H9 (cell line): ENCODE measurements at regions not wholly inside any gene's neighbourhood (a gene's known extent, or its start where the extent isn't known, plus 50 kb on each side); places are given as distances from the start of the nearest gene placed in this dataset.
A peak's percentile ranks its signal among the peaks of the same experiment; 100 is the strongest.

Experiments
- DNase-seq: peaks from one replicate; pipeline ENCODE4 v3.0.0-alpha.2; 2017
- H2AFZ ChIP-seq: one replicate; pipeline ENCODE4 v1.6.1; 2013; ENCODE audit warnings: mild to moderate bottlenecking, low read length, control low read depth, moderate library complexity
- H2AK5ac ChIP-seq: 2 replicates; pipeline ENCODE4 v1.6.1; 2013; ENCODE audit warnings: low read length, control low read depth, mixed read lengths; ENCODE audit not compliant: insufficient read length
- H2BK120ac ChIP-seq: one replicate; pipeline ENCODE4 v1.6.1; 2013; ENCODE audit warnings: low read depth, mild to moderate bottlenecking, low read length, control low read depth, inconsistent platforms; ENCODE audit not compliant: poor library complexity, severe bottlenecking
- H2BK12ac ChIP-seq: 2 replicates; pipeline ENCODE4 v1.6.1; 2013; ENCODE audit warnings: low read length, control low read depth, mixed read lengths, low read depth; ENCODE audit not compliant: insufficient read length
- H2BK15ac ChIP-seq: 2 replicates; pipeline ENCODE4 v1.6.1; 2013; ENCODE audit warnings: low read depth, low read length, control low read depth
- H2BK20ac ChIP-seq: one replicate; pipeline ENCODE4 v1.6.1; 2013; ENCODE audit warnings: low read depth, mild to moderate bottlenecking, low read length, control low read depth, inconsistent platforms; ENCODE audit not compliant: poor library complexity, severe bottlenecking
- H2BK5ac ChIP-seq: 2 replicates; pipeline ENCODE4 v1.6.1; 2013; ENCODE audit warnings: low read length, control low read depth, mixed read lengths; ENCODE audit not compliant: insufficient read length
- H3K14ac ChIP-seq: 2 replicates; pipeline ENCODE4 v1.6.1; 2013; ENCODE audit warnings: low read length, control low read depth; ENCODE audit not compliant: insufficient read depth
- H3K18ac ChIP-seq: 2 replicates; pipeline ENCODE4 v1.6.1; 2013; ENCODE audit warnings: low read depth, mild to moderate bottlenecking, mixed read lengths, low read length, control low read depth; ENCODE audit not compliant: insufficient read length
- H3K23ac ChIP-seq: 2 replicates; pipeline ENCODE4 v1.6.1; 2013; ENCODE audit warnings: low read length, control low read depth, mixed read lengths, low read depth; ENCODE audit not compliant: insufficient read length
- H3K23me2 ChIP-seq: 2 replicates; pipeline ENCODE4 v1.6.1; 2013; ENCODE audit warnings: low read depth, mild to moderate bottlenecking, mixed read lengths, low read length, control low read depth; ENCODE audit not compliant: insufficient read length, poor library complexity, severe bottlenecking
- H3K27ac ChIP-seq: 2 replicates; pipeline ENCODE4 v1.5.1; 2013; ENCODE audit warnings: low read length, control low read depth, mixed read lengths, low read depth; ENCODE audit not compliant: insufficient read length
- H3K27me3 ChIP-seq: 2 replicates; pipeline ENCODE4 v1.6.1; 2013; ENCODE audit warnings: low read length, control low read depth, inconsistent platforms; ENCODE audit not compliant: insufficient read depth
- H3K4ac ChIP-seq: 2 replicates; pipeline ENCODE4 v1.6.1; 2013; ENCODE audit warnings: low read depth, mild to moderate bottlenecking, control low read depth, inconsistent platforms, low read length, moderate library complexity
- H3K4me1 ChIP-seq: 2 replicates; pipeline ENCODE4 v1.6.1; 2013; ENCODE audit warnings: low read length, control low read depth, inconsistent platforms; ENCODE audit not compliant: insufficient read depth
- H3K4me2 ChIP-seq: 2 replicates; pipeline ENCODE4 v1.6.1; 2013; ENCODE audit warnings: low read length, control low read depth, mixed read lengths; ENCODE audit not compliant: insufficient read length, insufficient read depth
- H3K56ac ChIP-seq: 2 replicates; pipeline ENCODE4 v1.6.1; 2013; ENCODE audit warnings: low read depth, mild to moderate bottlenecking, mixed read lengths, low read length, control low read depth; ENCODE audit not compliant: insufficient read length
- H3K79me1 ChIP-seq: 2 replicates; pipeline ENCODE4 v1.6.1; 2013; ENCODE audit warnings: low read depth, mild to moderate bottlenecking, moderate library complexity, low read length, control low read depth, inconsistent platforms; ENCODE audit not compliant: insufficient read depth, poor library complexity, severe bottlenecking
- H3K79me2 ChIP-seq: 2 replicates; pipeline ENCODE4 v1.6.1; 2013; ENCODE audit warnings: low read length, control low read depth, inconsistent platforms; ENCODE audit not compliant: insufficient read depth
- H3K9ac ChIP-seq: 2 replicates; pipeline ENCODE4 v1.6.1; 2013; ENCODE audit warnings: low read length, control low read depth, mixed read lengths; ENCODE audit not compliant: insufficient read length; ENCODE audit errors: extremely low read depth
- H3K9me3 ChIP-seq: one replicate; pipeline ENCODE4 v1.6.1; 2013; ENCODE audit warnings: low read depth, low read length, inconsistent platforms; ENCODE audit not compliant: control insufficient read depth
- H3T11ph ChIP-seq: one replicate; pipeline ENCODE4 v1.6.1; 2013; ENCODE audit warnings: mild to moderate bottlenecking, low read length, control low read depth, inconsistent platforms
- H4K20me1 ChIP-seq: one replicate; pipeline ENCODE4 v1.6.1; 2013; ENCODE audit not compliant: control insufficient read depth, insufficient read length, insufficient read depth
- H4K5ac ChIP-seq: 2 replicates; pipeline ENCODE4 v1.6.1; 2013; ENCODE audit warnings: low read depth, mild to moderate bottlenecking, mixed read lengths, low read length, control low read depth; ENCODE audit not compliant: insufficient read length
- H4K8ac ChIP-seq: replicated peaks from 2 replicates; pipeline ENCODE4 v1.6.1; 2013; ENCODE audit warnings: low read length, control low read depth, mixed read lengths, low read depth; ENCODE audit not compliant: insufficient read length
- H4K91ac ChIP-seq: 2 replicates; pipeline ENCODE4 v1.6.1; 2013; ENCODE audit warnings: low read depth, mild to moderate bottlenecking, moderate library complexity, mixed read lengths, low read length, control low read depth; ENCODE audit not compliant: insufficient read length
- H3K27ac Mint-ChIP-seq, 3 experiments: 2 replicates in 2 of 3; 3 replicates in 1 of 3; pipeline ENCODE4 v1.8.0; 2020 to 2021; ENCODE audit warnings: mixed read lengths in 3 of 3, mild to moderate bottlenecking in 1 of 3, moderate library complexity in 1 of 3
- H3K27me3 Mint-ChIP-seq: 2 replicates; pipeline ENCODE4 v1.8.0; 2021; ENCODE audit warnings: low read depth, mild to moderate bottlenecking, moderate library complexity, mixed read lengths
- H3K36me3 Mint-ChIP-seq, 3 experiments: 2 replicates in 2 of 3; 3 replicates in 1 of 3; pipeline ENCODE4 v1.8.0; 2020 to 2021; ENCODE audit warnings: low read depth in 3 of 3, mixed read lengths in 3 of 3; ENCODE audit not compliant: insufficient read depth in 1 of 3
- H3K4me1 Mint-ChIP-seq, 2 experiments: 2 replicates each; pipeline ENCODE4 v1.8.0; 2020; ENCODE audit warnings: mixed read lengths in 2 of 2
- H3K4me3 Mint-ChIP-seq, 2 experiments: 2 replicates in 1 of 2; 3 replicates in 1 of 2; pipeline ENCODE4 v1.8.0; 2020 to 2021; ENCODE audit warnings: mild to moderate bottlenecking in 2 of 2, mixed read lengths in 2 of 2, moderate library complexity in 1 of 2
- H3K9me3 Mint-ChIP-seq, 2 experiments: 2 replicates in 1 of 2; 3 replicates in 1 of 2; pipeline ENCODE4 v1.8.0; 2020; ENCODE audit warnings: mild to moderate bottlenecking in 2 of 2, mixed read lengths in 2 of 2, moderate library complexity in 1 of 2
- WGBS: extraction: QIAGEN DNeasy Blood & Tissue Kit; methylation state at CpG from one replicate; pipeline ENCODE4 v1.1.7; 2013; ENCODE audit warnings: missing lambda C conversion rate, low lambda C conversion rate, mixed read lengths; ENCODE audit not compliant: insufficient read length; ENCODE audit errors: extremely low coverage; 5-methylcytosine and 5-hydroxymethylcytosine counted together
- TF ChIP-seq, protein P1 (sequence below): fragments of 200-600 bp; sonication (generic); conservative IDR thresholded peaks from 3 replicates; pipeline ENCODE4 v1.8.0; 2021; ENCODE audit warnings: antibody characterized with exemption, mild to moderate bottlenecking

DNA sequence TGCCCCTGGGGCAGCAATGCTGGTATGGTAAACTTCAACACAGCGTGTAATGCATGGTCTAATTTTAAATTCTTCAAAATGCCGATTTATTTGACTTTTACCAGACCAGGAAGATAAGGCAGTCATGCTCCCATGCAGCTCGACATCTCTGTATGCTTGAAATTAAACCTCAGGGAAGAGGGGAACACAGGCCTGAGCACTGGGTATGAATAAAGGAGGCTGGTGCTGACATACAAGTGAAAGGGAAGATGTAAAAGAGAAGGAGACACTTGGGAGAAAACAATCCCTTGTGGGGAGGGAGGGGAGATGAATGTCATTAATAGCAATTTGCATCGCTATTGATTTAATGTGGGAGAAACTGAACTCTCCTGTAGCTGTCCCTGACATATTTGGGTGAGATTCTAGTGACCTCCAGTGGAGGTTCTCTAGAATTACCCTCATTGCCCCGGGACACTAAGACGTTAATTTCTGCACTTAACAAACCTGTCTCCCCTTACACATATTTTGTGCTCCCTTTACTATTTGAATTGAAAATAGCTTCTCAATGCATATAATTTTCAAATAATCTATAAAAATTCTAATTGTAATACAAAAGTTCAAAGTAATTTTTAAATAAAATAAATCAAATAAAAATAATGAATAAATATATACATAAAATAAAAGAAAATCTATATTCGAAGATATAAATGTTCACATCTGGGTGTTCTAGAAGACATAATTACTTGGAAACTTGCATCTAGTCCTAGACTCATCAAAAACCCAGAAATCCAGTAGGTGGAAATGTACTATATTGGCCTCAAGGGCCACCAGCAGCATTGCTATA lies 283.1 kb downstream of the LMX1A start:
- no peak overlapping the region for H3K14ac ChIP-seq
- no peak overlapping the region for H3K4me3 Mint-ChIP-seq
- WGBS: no CpG with 5 or more reads among the region's 7 CpGs
- H3K79me2 ChIP-seq: no peaks in the 10 kb centered on the region
- no peak overlapping the region for H3K23ac ChIP-seq
- TF ChIP-seq, protein P1, sequence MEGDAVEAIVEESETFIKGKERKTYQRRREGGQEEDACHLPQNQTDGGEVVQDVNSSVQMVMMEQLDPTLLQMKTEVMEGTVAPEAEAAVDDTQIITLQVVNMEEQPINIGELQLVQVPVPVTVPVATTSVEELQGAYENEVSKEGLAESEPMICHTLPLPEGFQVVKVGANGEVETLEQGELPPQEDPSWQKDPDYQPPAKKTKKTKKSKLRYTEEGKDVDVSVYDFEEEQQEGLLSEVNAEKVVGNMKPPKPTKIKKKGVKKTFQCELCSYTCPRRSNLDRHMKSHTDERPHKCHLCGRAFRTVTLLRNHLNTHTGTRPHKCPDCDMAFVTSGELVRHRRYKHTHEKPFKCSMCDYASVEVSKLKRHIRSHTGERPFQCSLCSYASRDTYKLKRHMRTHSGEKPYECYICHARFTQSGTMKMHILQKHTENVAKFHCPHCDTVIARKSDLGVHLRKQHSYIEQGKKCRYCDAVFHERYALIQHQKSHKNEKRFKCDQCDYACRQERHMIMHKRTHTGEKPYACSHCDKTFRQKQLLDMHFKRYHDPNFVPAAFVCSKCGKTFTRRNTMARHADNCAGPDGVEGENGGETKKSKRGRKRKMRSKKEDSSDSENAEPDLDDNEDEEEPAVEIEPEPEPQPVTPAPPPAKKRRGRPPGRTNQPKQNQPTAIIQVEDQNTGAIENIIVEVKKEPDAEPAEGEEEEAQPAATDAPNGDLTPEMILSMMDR: peak; percentile 87
- H2AK5ac ChIP-seq: no peak overlapping the region
- DNase-seq: peak; percentile 52
- no peak overlapping the region for H3K9ac ChIP-seq
- no peaks in the 10 kb centered on the region for H3K27me3 ChIP-seq
- H3K9me3 ChIP-seq: no peaks in the 10 kb centered on the region
- H4K91ac ChIP-seq: no peak overlapping the region
- no peak overlapping the region for H2AFZ ChIP-seq
- no peak overlapping the region for H2BK15ac ChIP-seq
- H3K79me1 ChIP-seq: no peaks in the 10 kb centered on the region
- no peak overlapping the region for H3K4ac ChIP-seq
- H3K27ac ChIP-seq: no peak overlapping the region
- H3K36me3 Mint-ChIP-seq: peaks cover 0 to under 1% (median 0%) of the 10 kb centered on the region in 3 experiments; a peak in 1 of 7 replicates
- no peak overlapping the region for H3T11ph ChIP-seq
- no peak overlapping the region for H2BK5ac ChIP-seq
- H2BK12ac ChIP-seq: no peak overlapping the region
- no peak overlapping the region for H3K56ac ChIP-seq
- H3K18ac ChIP-seq: no peak overlapping the region
- H4K20me1 ChIP-seq: no peaks in the 10 kb centered on the region
- no peak overlapping the region for H3K27ac Mint-ChIP-seq
- H3K4me2 ChIP-seq: no peak overlapping the region
- no peak overlapping the region for H4K5ac ChIP-seq
- H3K27me3 Mint-ChIP-seq: peaks cover 2% of the 10 kb centered on the region; the same call in 1 of the 2 replicates
- no peaks in the 10 kb centered on the region for H3K23me2 ChIP-seq
- peaks cover 7% of the 10 kb centered on the region; the same call in 1 of the 2 replicates for H3K4me1 ChIP-seq
- H4K8ac ChIP-seq: no peak overlapping the region
- no peak overlapping the region for H2BK20ac ChIP-seq
- H3K9me3 Mint-ChIP-seq: peaks cover 0 to under 1% of the 10 kb centered on the region in 2 experiments; a peak in 1 of 5 replicates
- peaks cover 13% of the 10 kb centered on the region in 2 experiments for H3K4me1 Mint-ChIP-seq
- H2BK120ac ChIP-seq: no peak overlapping the region
